Ascending aorta (tissue), 2 donors: ENCODE measurements at regions not wholly inside any gene's neighbourhood (a gene's known extent, or its start where the extent isn't known, plus 50 kb on each side); places are given as distances from the start of the nearest gene placed in this dataset.

Experiments used
- DNase-seq, 2 donors: peaks; one replicate each; pipeline ENCODE4 v3.0.0-alpha.2; 2019; ENCODE audit warnings: low spot score in 2 of 2
- H3K27ac ChIP-seq, 2 donors: fragments of 200-600 bp; sonication (generic); one replicate each; pipeline ENCODE4 v1.5.1; 2016 to 2017; ENCODE audit warnings: mild to moderate bottlenecking in 1 of 2
- H3K27me3 ChIP-seq: fragments of 200-600 bp; sonication (generic); one replicate; pipeline ENCODE4 v1.5.1; 2017
- H3K36me3 ChIP-seq, 2 donors: fragments of 200-600 bp; sonication (generic); one replicate each; pipeline ENCODE4 v1.5.1; 2016
- H3K4me1 ChIP-seq, 2 donors: fragments of 200-600 bp; sonication (generic); one replicate each; pipeline ENCODE4 v1.5.1; 2016 to 2017; ENCODE audit warnings: mild to moderate bottlenecking in 1 of 2
- H3K4me3 ChIP-seq, 2 donors: fragments of 200-600 bp; sonication (generic); one replicate each; pipeline ENCODE4 v1.5.1; 2016 to 2017; ENCODE audit warnings: mild to moderate bottlenecking in 1 of 2
- H3K9me3 ChIP-seq, 2 donors: fragments of 200-600 bp; sonication (generic); one replicate each; pipeline ENCODE4 v1.5.1; 2016
- CTCF ChIP-seq, 3 experiments: fragments of 200-600 bp in 2 of 3; fragments of 450-650 bp in 1 of 3; sonication (generic) in 2 of 3; IDR thresholded peaks; one replicate each; pipeline ENCODE4 v1.5.1; 2016 to 2019; ENCODE audit warnings: antibody characterized with exemption in 3 of 3, mild to moderate bottlenecking in 1 of 3, moderate library complexity in 1 of 3
- intact Hi-C: fragments of 100-400 bp; cut with DNase I; formaldehyde crosslinking; loops from one replicate; pipeline ENCODE4 v1.15.1; 2023

GRCh38 chr10:62728479-62728878, 76.0 kb upstream of the ADO start:
- no peaks in the 10 kb centered on the region for H3K4me1 ChIP-seq
- no peak for DNase-seq
- no peaks in the 10 kb centered on the region for H3K27me3 ChIP-seq
- H3K4me3 ChIP-seq: no peak overlapping the region
- TF ChIP-seq CTCF (IDR thresholded peaks at IDR 0.05): no peak
- no peaks in the 10 kb centered on the region for H3K36me3 ChIP-seq
- H3K9me3 ChIP-seq: no peaks in the 10 kb centered on the region
- intact Hi-C loops: no loop called here
- no peak overlapping the region for H3K27ac ChIP-seq

- Histone ChIP-seq H3K36me3 (no peaks in the 10 kb centered on the region), H3K4me3 (no peak overlapping the region), H3K27me3 (no peaks in the 10 kb centered on the region), H3K4me1 (no peaks in the 10 kb centered on the region), H3K9me3 (no peaks in the 10 kb centered on the region), H3K27ac (no peak overlapping the region)
- TF ChIP-seq CTCF (IDR thresholded peaks at IDR 0.05): no peak
- intact Hi-C loops: no loop called here
- DNase-seq: no peak
Observed at GRCh38 chr10:62732841-62733653, 71.5 kb upstream of the ADO start.

GRCh38 chr10:62733654-62734293, 70.7 kb upstream of the ADO start:
- no peak for TF ChIP-seq CTCF (IDR thresholded peaks at IDR 0.05)
- intact Hi-C loops: no loop called here
- Histone ChIP-seq H3K27ac (no peak overlapping the region), H3K9me3 (no peaks in the 10 kb centered on the region), H3K27me3 (no peaks in the 10 kb centered on the region), H3K4me1 (no peaks in the 10 kb centered on the region), H3K4me3 (no peak overlapping the region), H3K36me3 (no peaks in the 10 kb centered on the region)
- DNase-seq: no peak

GRCh38 chr10:62734781-62735463, 69.6 kb upstream of the ADO start:
- Histone ChIP-seq H3K36me3 (no peaks in the 10 kb centered on the region), H3K9me3 (no peaks in the 10 kb centered on the region), H3K27me3 (no peaks in the 10 kb centered on the region), H3K4me3 (no peak overlapping the region), H3K4me1 (no peaks in the 10 kb centered on the region), H3K27ac (no peak overlapping the region)
- TF ChIP-seq CTCF (IDR thresholded peaks at IDR 0.05): no peak
- intact Hi-C loops: no loop called here
- DNase-seq: no peak

- H3K9me3 ChIP-seq: no peaks in the 10 kb centered on the region
- TF ChIP-seq CTCF (IDR thresholded peaks at IDR 0.05): no peak
- intact Hi-C loops: no loop called here
- no peaks in the 10 kb centered on the region for H3K36me3 ChIP-seq
- H3K4me1 ChIP-seq: no peaks in the 10 kb centered on the region
- no peak overlapping the region for H3K27ac ChIP-seq
- no peak overlapping the region for H3K4me3 ChIP-seq
- no peaks in the 10 kb centered on the region for H3K27me3 ChIP-seq
- no peak for DNase-seq
Observed at GRCh38 chr10:62735464-62736167, 68.9 kb upstream of the ADO start.
